Skeletal muscle satellite cell (primary cell): ENCODE measurements at regions not wholly inside any gene's neighbourhood (a gene's known extent, or its start where the extent isn't known, plus 50 kb on each side); places are given as distances from the start of the nearest gene placed in this dataset.

Experiments
- H3K27me3 ChIP-seq: 2 replicates; pipeline ENCODE4 v1.7.0; 2013; ENCODE audit warnings: low read length; ENCODE audit not compliant: control insufficient read depth, insufficient read depth
- H3K36me3 ChIP-seq: 2 replicates; pipeline ENCODE4 v1.7.0; 2013; ENCODE audit warnings: mild to moderate bottlenecking, control low read depth, low read length; ENCODE audit not compliant: insufficient read depth
- H3K4me1 ChIP-seq: 2 replicates; pipeline ENCODE4 v1.7.0; 2013; ENCODE audit warnings: low read length; ENCODE audit not compliant: control insufficient read depth, insufficient read depth
- H3K4me2 ChIP-seq: 2 replicates; pipeline ENCODE4 v1.7.0; 2013; ENCODE audit warnings: mild to moderate bottlenecking, low read length
- H3K4me3 ChIP-seq: 2 replicates; pipeline ENCODE4 v1.7.0; 2013; ENCODE audit warnings: low read length
- H3K9ac ChIP-seq: 2 replicates; pipeline ENCODE4 v1.7.0; 2013; ENCODE audit warnings: mild to moderate bottlenecking, low read depth, low read length, moderate library complexity
- H3K9me3 ChIP-seq: replicated peaks from 2 replicates; pipeline ENCODE4 v1.7.0; 2013; ENCODE audit warnings: mild to moderate bottlenecking, control low read depth, low read length

DNA sequence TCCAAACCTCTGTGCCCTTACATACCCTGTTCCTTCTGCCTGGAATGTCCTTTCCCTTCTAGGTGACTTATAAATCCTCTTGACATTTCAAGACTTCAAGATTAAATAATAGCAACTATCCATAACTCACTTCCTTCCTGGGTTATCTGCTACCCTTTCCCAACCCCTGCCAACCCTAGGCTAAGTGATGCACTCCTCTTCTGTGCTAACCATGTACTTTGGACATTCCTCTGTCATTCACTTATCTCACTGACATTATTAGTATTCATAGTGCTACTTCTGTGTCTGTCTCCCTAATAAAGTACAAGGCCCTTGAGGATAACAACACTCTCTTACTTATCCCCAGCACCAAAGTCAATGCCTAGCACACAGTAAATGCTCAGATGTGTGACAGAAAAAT is 307.1 kb downstream of the ENC1 start:
- H3K4me3 ChIP-seq: no peak overlapping the region
- no peaks in the 10 kb centered on the region for H3K9me3 ChIP-seq
- no peak overlapping the region for H3K4me2 ChIP-seq
- H3K4me1 ChIP-seq: no peaks in the 10 kb centered on the region
- no peaks in the 10 kb centered on the region for H3K36me3 ChIP-seq
- no peak overlapping the region for H3K9ac ChIP-seq
- peaks cover 3% of the 10 kb centered on the region for H3K27me3 ChIP-seq

DNA sequence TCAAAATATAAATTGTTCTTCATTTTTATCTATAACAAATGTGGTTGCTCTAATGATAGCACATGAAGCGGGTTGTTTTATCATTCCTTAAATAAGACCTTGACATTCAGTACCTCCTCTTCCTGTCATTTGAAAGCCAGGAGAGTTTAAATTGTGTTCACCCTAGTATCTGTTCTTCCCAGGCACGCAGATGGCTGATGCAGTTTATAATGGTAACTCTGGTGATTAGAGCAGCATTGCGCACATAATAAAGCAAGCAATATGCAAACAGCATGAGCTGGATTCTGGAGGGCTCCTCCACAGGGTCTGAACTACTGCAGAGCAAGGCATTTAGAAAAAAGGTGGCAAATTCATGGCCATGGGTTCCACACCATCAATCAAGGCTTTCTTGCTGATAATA is 307.8 kb downstream of the ENC1 start:
- H3K27me3 ChIP-seq: peaks cover 3% of the 10 kb centered on the region
- no peak overlapping the region for H3K4me3 ChIP-seq
- H3K9ac ChIP-seq: no peak overlapping the region
- peaks cover 1% of the 10 kb centered on the region for H3K4me1 ChIP-seq
- H3K36me3 ChIP-seq: no peaks in the 10 kb centered on the region
- no peaks in the 10 kb centered on the region for H3K9me3 ChIP-seq
- no peak overlapping the region for H3K4me2 ChIP-seq

DNA sequence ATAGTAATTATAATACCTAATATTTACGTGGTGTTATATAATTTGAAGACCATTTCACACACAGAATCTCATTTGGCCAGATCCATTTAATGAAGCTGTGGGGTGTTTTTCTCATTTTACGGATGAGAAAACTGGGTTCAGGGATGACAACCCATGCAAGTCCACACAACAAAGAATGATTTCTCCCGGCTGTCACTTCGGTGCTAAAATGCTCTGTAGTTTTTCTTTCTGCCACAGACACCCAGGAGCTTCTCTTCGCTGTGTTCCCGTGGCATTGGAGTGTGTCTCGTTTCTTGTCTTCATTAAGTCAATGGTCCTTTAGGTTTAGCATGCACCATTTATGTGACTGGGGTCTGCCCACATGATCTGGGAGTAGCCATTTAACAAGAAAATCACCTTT is 308.5 kb downstream of the ENC1 start:
- Histone ChIP-seq H3K9me3 (no peaks in the 10 kb centered on the region), H3K9ac (no peak overlapping the region), H3K27me3 (peaks cover 3% of the 10 kb centered on the region), H3K4me3 (no peak overlapping the region), H3K4me1 (peaks cover 8% of the 10 kb centered on the region), H3K36me3 (no peaks in the 10 kb centered on the region), H3K4me2 (no peak overlapping the region)

DNA sequence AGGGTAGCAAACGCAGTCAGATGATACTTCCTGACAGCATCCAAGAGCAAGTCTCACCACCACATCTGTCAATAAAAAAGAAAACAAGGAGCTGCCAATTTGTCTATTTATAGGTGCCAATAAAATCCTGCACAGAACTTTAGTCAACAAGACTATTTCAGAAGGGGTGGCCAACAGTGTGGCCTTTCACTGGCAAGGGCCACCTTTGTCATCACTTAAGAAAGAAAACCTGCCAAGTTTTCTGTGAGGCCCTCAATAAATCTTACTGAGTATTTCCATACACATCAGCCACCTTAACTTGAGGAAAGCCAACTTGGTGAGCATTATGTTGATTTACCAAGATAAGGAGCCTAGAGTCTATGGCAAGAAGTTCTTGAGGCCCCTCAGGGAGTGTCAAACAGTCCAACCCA is 312.3 kb downstream of the ENC1 start:
- Histone ChIP-seq H3K9me3 (no peaks in the 10 kb centered on the region), H3K4me2 (no peak overlapping the region), H3K4me3 (no peak overlapping the region), H3K4me1 (peaks cover 16% of the 10 kb centered on the region), H3K9ac (no peak overlapping the region), H3K27me3 (peaks cover 7% of the 10 kb centered on the region), H3K36me3 (no peaks in the 10 kb centered on the region)

DNA sequence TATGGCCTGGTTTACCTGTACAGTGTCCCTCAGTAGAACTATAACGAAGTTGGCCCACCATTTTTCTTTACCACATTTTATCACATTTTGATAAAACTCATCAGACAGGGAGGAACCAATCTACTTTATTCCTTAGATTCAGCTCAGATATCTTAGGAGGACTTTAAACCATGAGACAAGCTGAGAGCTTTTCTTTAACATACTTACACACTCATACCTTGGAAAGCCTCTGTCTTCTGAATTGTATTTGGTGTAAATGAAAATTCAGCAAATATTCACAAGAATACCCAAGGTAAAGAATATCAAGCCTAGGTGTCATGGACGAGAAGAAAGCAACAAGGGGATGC is 313.2 kb downstream of the ENC1 start:
- no peak overlapping the region for H3K9ac ChIP-seq
- H3K9me3 ChIP-seq: no peaks in the 10 kb centered on the region
- peaks cover 16% of the 10 kb centered on the region for H3K4me1 ChIP-seq
- H3K36me3 ChIP-seq: no peaks in the 10 kb centered on the region
- peaks cover 7% of the 10 kb centered on the region for H3K27me3 ChIP-seq
- H3K4me3 ChIP-seq: no peak overlapping the region
- no peak overlapping the region for H3K4me2 ChIP-seq

DNA sequence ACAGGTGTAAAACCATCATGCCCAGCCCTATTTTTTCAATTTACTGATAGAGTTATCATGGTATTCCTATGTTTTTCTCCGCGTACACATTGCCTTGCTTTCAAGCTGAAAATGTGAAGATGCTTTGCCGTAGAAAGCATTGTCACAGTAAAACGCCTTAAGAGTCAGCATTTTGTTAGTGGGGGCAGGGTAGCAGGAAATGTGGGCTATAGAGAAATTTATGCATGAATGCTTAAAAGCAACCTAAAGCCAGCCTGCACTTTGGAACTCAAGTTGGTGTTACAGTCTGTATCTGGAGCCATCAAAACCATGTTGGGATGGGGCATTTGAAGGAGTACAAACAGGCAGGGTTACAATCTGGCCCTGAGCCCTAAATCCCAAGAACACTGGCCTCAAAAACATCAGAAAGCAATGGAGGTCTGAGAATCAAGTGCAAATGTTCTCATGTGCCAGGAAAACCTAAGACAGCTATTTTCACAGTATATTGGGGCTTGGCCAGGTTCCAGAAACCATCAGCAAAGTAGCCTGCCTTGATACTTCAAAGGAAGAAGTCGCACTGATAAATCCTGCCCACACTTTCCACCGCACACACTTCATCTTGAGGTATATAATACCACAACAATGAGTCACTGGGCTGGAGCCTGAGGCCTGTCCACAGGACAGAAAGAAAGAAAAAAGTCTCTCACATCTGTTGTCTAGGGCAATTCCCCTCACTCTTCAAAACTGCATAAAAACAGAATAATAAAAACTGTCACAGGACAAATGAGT is 313.8 kb downstream of the ENC1 start:
- Histone ChIP-seq H3K36me3 (no peaks in the 10 kb centered on the region), H3K4me2 (no peak overlapping the region), H3K27me3 (peaks cover 5% of the 10 kb centered on the region), H3K9me3 (no peaks in the 10 kb centered on the region), H3K9ac (no peak overlapping the region), H3K4me1 (peaks cover 16% of the 10 kb centered on the region), H3K4me3 (no peak overlapping the region)

DNA sequence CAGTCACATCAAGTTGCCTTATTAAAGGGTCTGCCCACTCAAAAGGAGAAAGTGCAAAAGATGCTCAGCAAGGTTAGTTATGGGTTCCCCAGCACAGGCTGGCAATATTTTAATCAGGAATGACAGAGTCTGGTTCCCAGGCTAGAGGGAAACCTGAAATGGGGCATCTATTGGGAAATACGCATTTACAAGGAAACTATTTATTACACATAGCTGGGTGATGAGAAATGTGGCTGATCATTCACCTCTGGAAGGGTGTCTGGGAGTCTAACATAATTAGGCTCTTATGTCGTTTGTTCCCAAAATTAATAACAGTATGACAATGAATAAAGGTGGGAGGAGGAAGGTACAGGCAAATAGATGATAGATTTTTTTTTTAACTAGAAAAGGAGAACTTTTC is 314.7 kb downstream of the ENC1 start:
- Histone ChIP-seq H3K36me3 (no peaks in the 10 kb centered on the region), H3K4me2 (no peak overlapping the region), H3K9ac (no peak overlapping the region), H3K4me3 (no peak overlapping the region), H3K4me1 (peaks cover 16% of the 10 kb centered on the region), H3K9me3 (no peaks in the 10 kb centered on the region), H3K27me3 (peaks cover 5% of the 10 kb centered on the region)

DNA sequence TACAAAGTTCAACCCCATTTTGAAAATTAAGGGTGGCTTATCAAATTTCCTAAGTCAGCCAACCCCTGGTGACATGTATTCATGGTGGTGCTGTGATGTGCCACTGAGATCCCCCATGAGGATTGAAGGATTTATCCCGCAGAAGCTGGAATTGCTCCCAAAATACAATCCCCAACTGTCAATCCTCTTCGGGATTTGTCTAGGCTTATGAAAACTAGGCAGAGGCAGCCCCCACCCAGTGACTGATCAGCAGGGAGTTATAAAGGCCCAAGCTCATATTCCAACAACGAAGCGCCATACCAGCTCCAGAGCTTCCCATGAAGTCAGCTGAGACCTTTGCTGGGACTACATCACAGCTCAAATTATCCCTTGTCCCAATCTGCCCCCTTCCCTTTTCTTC is 316.0 kb downstream of the ENC1 start:
- Histone ChIP-seq H3K4me3 (no peak overlapping the region), H3K27me3 (peaks cover 5% of the 10 kb centered on the region), H3K4me2 (no peak overlapping the region), H3K9me3 (no peaks in the 10 kb centered on the region), H3K4me1 (peaks cover 16% of the 10 kb centered on the region), H3K36me3 (no peaks in the 10 kb centered on the region), H3K9ac (no peak overlapping the region)

DNA sequence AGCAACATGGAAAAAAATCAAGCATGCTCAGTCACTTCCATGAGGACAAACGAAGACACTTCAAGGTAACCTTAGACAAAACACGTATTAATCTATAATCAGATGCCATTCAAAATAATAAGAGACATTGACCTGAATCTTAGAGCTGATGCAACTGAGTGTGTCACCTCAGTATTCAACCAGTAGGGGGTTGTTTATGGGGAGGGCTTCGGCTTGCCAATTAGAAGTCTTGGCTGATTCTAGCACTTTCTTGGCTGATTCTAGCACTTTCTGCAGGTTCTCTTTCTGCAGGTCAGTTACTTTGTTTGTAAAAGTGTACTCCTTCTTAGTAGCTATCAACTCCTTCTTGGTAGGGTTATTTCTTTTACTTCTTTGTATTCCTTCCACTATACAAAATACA is 317.6 kb downstream of the ENC1 start:
- H3K36me3 ChIP-seq: no peaks in the 10 kb centered on the region
- H3K4me2 ChIP-seq: no peak overlapping the region
- H3K4me3 ChIP-seq: no peak overlapping the region
- H3K9ac ChIP-seq: no peak overlapping the region
- peaks cover 5% of the 10 kb centered on the region for H3K27me3 ChIP-seq
- peaks cover 16% of the 10 kb centered on the region for H3K4me1 ChIP-seq
- H3K9me3 ChIP-seq: no peaks in the 10 kb centered on the region

DNA sequence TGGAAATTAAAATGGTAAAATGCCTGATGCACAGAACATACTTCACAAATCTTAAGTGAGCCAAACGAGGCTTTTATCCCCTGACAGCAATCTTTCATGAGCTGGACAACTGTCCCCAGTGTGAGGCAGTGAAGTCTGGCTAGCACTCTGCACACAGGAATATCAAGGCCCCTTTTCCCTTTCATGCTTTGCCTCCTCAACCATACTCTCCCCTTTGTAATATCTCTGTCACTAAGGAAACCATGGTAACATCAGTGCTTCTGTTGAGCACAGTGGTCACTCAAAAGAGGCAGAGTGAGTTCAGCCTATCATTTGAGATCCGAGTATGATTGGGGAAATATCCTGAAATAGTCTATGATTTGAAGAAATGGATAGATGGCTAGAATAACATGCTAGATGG is 318.3 kb downstream of the ENC1 start:
- H3K9ac ChIP-seq: no peak overlapping the region
- H3K4me2 ChIP-seq: no peak overlapping the region
- H3K27me3 ChIP-seq: peaks cover 5% of the 10 kb centered on the region
- H3K9me3 ChIP-seq: no peaks in the 10 kb centered on the region
- H3K4me1 ChIP-seq: peaks cover 10% of the 10 kb centered on the region
- H3K36me3 ChIP-seq: no peaks in the 10 kb centered on the region
- no peak overlapping the region for H3K4me3 ChIP-seq

DNA sequence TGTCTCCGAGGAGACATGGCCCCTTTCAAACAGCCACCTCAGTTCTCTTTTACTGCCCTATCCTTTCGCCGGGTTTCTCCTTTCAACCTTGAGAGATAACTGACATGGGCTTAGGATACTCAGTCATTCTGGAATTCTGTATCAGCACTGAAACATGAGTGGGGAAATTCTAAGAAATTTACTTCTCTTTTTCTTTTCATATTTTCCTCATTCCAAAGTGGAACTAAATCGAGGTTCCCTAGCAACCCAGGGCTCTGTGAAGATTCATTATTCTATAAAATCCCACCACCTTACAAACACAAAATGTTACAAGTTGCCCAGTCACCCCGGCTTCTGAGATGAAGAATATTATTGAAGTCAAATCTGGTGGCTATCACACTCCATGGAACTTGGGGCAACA is 319.2 kb downstream of the ENC1 start:
- Histone ChIP-seq H3K4me2 (no peak overlapping the region), H3K4me1 (peaks cover 8% of the 10 kb centered on the region), H3K4me3 (no peak overlapping the region), H3K9ac (no peak overlapping the region), H3K36me3 (no peaks in the 10 kb centered on the region), H3K9me3 (no peaks in the 10 kb centered on the region), H3K27me3 (peaks cover 5% of the 10 kb centered on the region)

DNA sequence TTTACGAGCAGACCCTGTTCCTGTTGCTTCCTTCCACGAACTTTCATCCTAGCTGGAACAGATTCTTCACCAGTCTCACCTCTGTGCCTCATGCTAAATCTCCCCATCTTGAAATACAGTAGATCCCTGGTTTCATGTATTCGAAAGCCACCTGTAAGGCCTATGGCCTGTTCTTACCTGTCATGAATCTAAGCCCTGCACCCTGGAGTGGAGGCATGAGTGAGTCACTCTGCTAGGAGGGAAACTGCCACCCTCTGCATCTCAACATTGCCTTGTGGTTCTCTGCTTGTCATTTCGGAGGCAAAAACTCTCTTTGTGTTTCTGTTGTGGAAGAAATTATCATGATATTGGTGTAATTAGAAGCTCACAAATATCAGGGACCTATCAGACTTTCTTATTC is 320.0 kb downstream of the ENC1 start:
- H3K9ac ChIP-seq: no peak overlapping the region
- H3K27me3 ChIP-seq: peaks cover 5% of the 10 kb centered on the region
- no peaks in the 10 kb centered on the region for H3K36me3 ChIP-seq
- H3K4me1 ChIP-seq: peaks cover 15% of the 10 kb centered on the region
- H3K9me3 ChIP-seq: no peaks in the 10 kb centered on the region
- H3K4me3 ChIP-seq: no peak overlapping the region
- H3K4me2 ChIP-seq: no peak overlapping the region
